ENCODE measurements at regions not wholly inside any gene's neighbourhood (a gene's known extent, or its start where the extent isn't known, plus 50 kb on each side); places are given as distances from the start of the nearest gene placed in this dataset.
A peak's percentile ranks its signal among the peaks of the same experiment; 100 is the strongest.

GRCh38 chr3:130263708-130264107, 81.8 kb upstream of the COL6A5 start:
- no peak for DNase-seq

DNA sequence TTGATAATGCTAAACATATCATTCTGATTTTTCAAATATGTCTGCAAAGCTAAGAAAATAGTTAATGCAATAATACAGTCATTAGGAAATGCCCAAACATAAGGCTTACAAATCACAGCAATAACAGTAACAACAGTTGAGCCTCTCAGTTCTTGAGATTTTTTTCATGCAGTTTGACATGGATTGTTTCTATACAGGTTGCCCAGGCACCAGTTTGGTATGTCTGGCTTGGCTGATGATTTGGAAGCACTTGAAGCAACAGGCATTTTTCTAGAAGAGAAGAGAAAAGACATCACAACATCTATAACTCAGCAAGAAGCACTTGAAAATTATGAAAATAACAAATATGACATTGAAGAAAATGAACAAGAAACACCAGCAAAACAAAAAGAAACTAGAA, 78.7 kb upstream of the COL6A5 start:
- DNase-seq: no peak

DNA sequence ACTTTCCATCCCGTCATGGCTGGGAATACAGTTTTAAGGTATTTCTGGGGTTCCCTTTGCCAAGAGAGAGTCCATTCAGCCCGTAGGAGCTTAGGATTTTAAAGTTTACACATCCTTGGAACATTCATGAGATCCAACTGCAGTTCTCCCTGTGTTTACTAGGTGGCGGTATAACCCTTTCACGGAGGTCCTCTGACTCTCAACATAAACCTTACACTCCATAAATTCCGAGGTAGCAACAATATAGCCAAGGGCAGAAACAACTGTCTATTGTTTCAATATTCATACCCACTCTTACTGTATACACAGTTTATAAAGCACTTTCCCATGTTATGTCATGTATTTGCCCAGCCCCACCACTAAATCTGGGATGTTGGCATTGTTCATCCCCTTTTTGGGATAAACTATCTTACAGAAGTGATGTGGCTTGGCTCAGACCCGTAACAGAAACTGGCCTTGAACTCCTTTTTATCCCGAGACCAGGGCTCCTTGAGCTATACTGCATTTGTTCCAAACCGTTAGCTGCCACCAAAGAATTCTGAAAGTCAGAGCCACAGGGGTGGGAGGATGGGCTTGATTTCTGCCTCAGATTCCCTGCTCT, 69.2 kb upstream of the COL6A5 start:
- DNase-seq: peak in 1 of 6 experiments; percentile 0

DNA sequence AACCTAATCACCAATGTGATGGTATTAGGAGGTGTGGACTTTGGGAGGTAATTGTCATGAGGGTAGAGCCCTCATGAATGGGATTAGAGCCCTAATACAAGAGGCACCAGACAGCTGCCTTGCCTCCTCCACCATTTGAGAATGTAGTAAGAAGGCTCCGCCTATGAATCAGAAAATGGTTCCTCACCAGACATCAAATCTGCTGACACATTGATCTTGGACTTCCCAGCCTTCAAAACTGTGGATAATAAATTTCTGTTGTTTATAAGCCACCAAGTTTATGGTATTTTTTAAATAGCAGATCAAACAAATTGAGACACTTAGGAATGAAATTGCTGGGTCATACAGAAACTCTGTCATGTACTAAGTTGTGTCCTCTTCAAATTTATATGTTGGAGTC, 56.8 kb upstream of the COL6A5 start:
- DNase-seq: no peak

DNA sequence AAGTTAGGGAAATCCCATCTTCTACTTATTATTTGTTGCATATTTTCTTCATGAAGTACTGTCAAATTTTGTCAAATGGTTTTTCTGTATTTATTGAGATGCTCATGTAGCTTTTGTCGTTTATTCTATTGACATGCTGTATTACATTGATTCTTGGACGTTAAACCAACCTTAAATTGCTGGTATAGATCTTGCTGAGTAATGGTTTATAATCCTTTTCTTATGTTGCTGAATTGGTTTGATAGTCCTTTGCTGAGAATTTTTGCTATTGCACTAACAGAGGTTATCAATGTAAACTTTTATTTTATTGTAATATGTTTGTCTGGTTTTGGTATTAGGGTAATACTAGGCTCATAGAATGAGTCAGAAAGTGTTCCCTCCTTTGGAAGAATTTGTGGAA, 54.3 kb upstream of the COL6A5 start:
- no peak for DNase-seq

DNA sequence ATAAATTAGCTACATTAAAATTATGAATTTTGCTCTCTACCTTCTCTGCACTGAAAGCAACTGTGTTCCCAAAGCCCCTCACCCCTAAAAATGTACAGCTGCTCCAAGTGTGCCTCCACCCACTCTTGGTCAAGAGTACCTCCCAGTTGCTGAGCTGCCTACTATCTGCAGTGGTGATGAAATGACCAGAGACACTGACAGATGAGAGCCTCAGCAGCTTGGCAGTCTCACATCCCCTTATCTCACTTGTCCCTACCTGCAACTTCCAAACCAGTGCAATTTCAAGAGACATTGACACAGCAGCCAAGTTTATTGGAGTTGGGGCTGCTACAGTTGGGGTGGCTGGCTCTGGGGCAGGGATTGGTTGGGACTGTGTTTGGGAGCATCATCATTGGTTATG, 52.2 kb upstream of the COL6A5 start:
- DNase-seq: no peak

All from stimulated activated naive CD4-positive, alpha-beta T cell (primary cell).